AG04449 (cell line): ENCODE measurements at regions not wholly inside any gene's neighbourhood (a gene's known extent, or its start where the extent isn't known, plus 50 kb on each side); places are given as distances from the start of the nearest gene placed in this dataset.

Source experiments
- CTCF ChIA-PET: fragments of 350-600 bp; formaldehyde crosslinking; extraction: SDS; loops from one replicate; lab custom pipeline; 2021; ENCODE audit warnings: antibody characterized with exemption; lab: Yijun Ruan, JAX
- POLR2A ChIA-PET: fragments of 400-600, 350-600 bp; formaldehyde crosslinking; extraction: SDS; loops from one replicate; lab custom pipeline; 2020; ENCODE audit warnings: antibody characterized with exemption, inconsistent platforms; lab: Yijun Ruan, JAX
- DNase-seq: peaks from one replicate; pipeline ENCODE4 v3.0.0-alpha.2; 2010; ENCODE audit warnings: low read depth, low spot score
- H3K4me3 ChIP-seq: 2 replicates; pipeline ENCODE4 v1.5.1; 2011; ENCODE audit warnings: low read depth, mild to moderate bottlenecking, control low read depth, low read length
- TF ChIP-seq, protein P1 (sequence below): IDR thresholded peaks from one replicate; pipeline ENCODE4 v1.5.1; 2011; ENCODE audit warnings: mild to moderate bottlenecking, moderate library complexity, low read length, control low read depth, inconsistent platforms; ENCODE audit not compliant: insufficient read depth; ENCODE audit errors: missing control alignments

DNA sequence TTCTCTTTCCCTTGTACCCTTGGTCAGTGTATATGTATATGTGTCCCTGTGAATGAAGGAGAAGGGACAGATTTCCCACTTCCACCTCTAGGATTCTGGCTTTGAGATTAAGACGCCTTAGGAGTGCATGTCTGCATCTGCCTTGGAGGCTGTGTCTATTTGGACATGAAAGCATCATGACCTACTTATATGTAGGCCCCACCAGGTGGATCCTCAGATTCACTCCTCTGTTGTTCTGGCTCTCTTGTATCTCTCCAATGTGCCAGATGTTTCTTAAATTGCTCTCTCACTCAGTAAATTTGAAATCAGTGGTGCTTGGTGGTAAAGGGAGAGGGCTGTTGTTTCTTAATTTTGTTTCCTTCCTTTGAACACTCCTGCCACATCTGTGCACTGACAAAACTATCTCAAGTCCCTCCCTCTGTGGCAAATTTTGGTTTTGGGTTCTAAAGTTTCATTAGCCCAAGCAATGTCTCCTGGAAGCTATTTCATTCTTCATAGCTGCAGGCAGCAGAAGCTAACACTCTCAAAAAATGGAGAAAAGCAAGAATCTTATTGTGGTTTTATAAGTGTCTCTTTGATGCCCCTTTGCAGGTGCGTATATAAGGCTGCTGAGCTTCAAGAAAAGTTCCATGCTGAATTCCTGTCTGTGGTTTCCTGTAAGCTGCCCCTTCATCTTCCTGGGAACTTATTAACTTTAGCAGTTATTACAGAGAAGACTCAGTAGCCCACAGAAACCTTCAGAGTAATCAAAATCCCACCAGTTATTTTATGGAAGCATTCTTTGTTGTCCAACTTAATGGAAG, 179.7 kb upstream of the SETBP1 start:
- DNase-seq = no peak
- TF ChIP-seq, protein P1, sequence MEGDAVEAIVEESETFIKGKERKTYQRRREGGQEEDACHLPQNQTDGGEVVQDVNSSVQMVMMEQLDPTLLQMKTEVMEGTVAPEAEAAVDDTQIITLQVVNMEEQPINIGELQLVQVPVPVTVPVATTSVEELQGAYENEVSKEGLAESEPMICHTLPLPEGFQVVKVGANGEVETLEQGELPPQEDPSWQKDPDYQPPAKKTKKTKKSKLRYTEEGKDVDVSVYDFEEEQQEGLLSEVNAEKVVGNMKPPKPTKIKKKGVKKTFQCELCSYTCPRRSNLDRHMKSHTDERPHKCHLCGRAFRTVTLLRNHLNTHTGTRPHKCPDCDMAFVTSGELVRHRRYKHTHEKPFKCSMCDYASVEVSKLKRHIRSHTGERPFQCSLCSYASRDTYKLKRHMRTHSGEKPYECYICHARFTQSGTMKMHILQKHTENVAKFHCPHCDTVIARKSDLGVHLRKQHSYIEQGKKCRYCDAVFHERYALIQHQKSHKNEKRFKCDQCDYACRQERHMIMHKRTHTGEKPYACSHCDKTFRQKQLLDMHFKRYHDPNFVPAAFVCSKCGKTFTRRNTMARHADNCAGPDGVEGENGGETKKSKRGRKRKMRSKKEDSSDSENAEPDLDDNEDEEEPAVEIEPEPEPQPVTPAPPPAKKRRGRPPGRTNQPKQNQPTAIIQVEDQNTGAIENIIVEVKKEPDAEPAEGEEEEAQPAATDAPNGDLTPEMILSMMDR = no peak
- no peak overlapping the region for H3K4me3 ChIP-seq
- POLR2A ChIA-PET = interaction anchor here (0.5 kb wide), 1 partner anchor 137 kb away, joined by 3 read pairs; no protein-coding TSS in a partner anchor
- CTCF ChIA-PET = no interaction called here

DNA sequence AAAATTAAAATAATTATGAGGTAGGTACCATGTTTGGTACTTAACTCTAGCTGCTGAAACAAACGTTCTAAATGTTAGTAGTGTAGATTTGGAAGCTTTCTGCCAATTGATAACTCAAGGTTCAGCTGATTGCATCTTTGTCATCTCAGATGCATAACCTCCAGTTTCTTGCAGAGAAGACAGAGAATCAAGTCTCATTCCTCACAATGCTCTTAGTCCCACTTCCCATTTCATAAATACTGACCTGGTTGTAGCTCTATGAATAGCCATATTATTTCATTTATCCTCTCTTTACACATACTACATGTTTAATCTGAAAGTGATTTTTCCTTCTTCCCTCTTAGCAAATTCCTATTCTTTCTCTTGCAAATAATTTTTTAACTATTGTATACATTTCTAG, 178.5 kb upstream of the SETBP1 start:
- CTCF ChIA-PET = no interaction called here

DNA sequence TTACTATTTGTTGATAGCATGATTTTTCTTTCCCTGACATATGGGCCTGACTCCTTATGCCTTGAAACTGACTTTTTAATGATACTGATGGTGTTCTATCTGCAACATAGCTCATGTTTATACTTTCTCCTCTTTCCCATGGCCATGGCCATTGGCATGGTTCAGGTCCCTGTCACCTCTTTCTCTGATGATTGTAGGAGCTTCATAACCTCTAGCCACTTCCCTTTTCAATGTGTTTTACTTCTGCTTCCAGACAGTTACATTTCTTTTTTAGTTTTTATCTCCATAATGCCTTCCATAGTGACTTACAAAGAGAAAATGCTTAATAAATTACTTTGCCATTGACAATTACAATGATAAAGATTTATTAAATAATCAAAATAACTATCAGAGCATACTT, 177.9 kb upstream of the SETBP1 start:
- DNase-seq = no peak
- no peak overlapping the region for H3K4me3 ChIP-seq
- ChIA-PET POLR2A (no interaction called here), CTCF (no interaction called here)
- TF ChIP-seq, protein P1 = no peak

More for the DNA sequence above, 178.5 kb upstream of the SETBP1 start:
- no peak for DNase-seq
- POLR2A ChIA-PET = no interaction called here
- TF ChIP-seq, protein P1 = no peak
- no peak overlapping the region for H3K4me3 ChIP-seq

DNA sequence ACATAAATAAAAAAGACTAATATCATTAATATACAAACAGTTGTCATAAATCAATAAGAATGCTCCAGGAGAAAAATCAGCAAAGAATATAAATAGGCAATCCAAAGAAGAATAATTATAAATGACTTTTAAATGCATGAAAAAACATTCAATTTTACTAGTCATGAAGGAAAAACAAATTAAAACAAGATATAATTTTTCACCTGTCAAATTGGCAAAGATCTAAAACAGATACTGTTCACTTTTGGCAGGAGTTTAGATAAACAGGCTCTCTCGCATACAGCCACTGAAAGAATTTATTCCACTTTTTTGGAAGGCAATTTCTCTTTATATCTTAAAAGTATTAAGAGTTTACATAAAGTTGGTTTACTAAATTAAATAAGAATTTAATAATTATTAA, 176.8 kb upstream of the SETBP1 start:
- TF ChIP-seq, protein P1 = no peak
- DNase-seq = no peak
- CTCF ChIA-PET = no interaction called here
- POLR2A ChIA-PET = no interaction called here
- H3K4me3 ChIP-seq = no peak overlapping the region

DNA sequence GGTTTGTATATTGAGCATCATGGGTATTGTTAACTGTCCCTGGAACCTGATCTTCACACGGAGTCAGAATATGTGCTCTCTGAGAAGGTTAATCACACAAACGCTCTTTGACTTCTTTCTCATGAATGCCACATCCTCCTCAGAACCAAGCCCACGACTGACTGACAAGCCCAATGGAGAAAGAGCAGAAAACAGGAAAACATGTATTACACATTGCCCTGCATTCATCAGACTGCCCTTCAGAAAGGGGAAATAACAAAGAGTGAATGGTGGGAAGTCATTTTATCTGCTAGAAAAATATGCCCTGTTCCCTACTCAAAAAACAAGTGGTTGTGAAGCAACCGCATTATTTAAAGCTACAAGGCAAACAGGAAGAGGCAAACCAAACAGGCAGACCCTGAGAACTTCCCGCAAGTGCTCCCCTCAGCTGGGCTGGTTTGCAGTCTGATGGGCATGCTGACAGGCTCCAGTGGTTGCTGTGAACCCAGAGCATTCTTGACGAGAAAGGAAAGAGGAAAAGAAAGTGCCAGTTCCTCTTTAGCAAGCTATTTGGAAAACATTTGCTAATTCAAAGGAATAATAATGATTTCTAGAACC, 172.9 kb upstream of the SETBP1 start:
- DNase-seq = no peak
- H3K4me3 ChIP-seq = no peak overlapping the region
- TF ChIP-seq, protein P1 = no peak
- POLR2A ChIA-PET = no interaction called here
- CTCF ChIA-PET = no interaction called here

DNA sequence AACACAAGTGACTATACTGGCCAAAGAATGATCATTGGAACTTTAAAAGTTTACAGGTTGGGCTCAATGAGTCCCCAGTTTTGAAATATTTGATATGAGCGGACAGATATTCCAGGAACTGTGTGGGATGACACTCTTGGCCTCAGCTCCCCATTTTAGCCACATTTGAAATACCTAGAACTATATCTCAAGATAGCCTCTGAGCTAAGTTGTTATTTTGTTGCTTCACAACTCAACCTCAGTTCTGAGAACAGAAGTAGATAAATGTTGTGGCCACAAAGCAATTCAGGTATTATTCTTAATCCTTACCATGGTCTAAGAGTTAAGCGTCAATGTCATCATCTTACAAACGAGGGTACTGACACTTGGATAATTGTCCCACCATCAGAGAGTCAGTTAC, 172.2 kb upstream of the SETBP1 start:
- no peak for DNase-seq
- TF ChIP-seq, protein P1 = no peak
- POLR2A ChIA-PET = no interaction called here
- H3K4me3 ChIP-seq = no peak overlapping the region
- CTCF ChIA-PET = no interaction called here
